Activated B cell treated with CpG ODN at 0.5 μM for 24 hours (primary cell): ENCODE measurements at regions not wholly inside any gene's neighbourhood (a gene's known extent, or its start where the extent isn't known, plus 50 kb on each side); places are given as distances from the start of the nearest gene placed in this dataset.

Source experiments
- ATAC-seq: fragments of 200-7000 bp; cut with Tn5 transposase; one replicate; pipeline ENCODE4 v1.10.0; 2021; ENCODE audit warnings: low read depth, mild to moderate bottlenecking, moderate library complexity
- CTCF ChIA-PET: fragments of 350-600 bp; sonication (Branson Sonifier 250); formaldehyde crosslinking; loops from one replicate; lab custom pipeline; 2021; ENCODE audit warnings: antibody characterized with exemption; lab: Charles Lee
- POLR2A ChIA-PET: fragments of 350-600 bp; sonication (Branson Sonifier 250); formaldehyde crosslinking; loops from one replicate; lab custom pipeline; 2021; ENCODE audit warnings: antibody characterized with exemption; lab: Charles Lee
- DNase-seq: peaks from one replicate; pipeline ENCODE4 v3.0.0; 2022
- H3K27ac Mint-ChIP-seq: one replicate; pipeline ENCODE4 v1.8.0; 2020; ENCODE audit warnings: mixed read lengths
- H3K27me3 Mint-ChIP-seq: one replicate; pipeline ENCODE4 v1.8.0; 2021; ENCODE audit warnings: mixed read lengths
- H3K36me3 Mint-ChIP-seq: one replicate; pipeline ENCODE4 v1.8.0; 2021; ENCODE audit warnings: low read depth, mixed read lengths
- H3K4me1 Mint-ChIP-seq: one replicate; pipeline ENCODE4 v1.8.0; 2021; ENCODE audit warnings: mixed read lengths
- H3K4me3 Mint-ChIP-seq: one replicate; pipeline ENCODE4 v1.8.0; 2020; ENCODE audit warnings: mild to moderate bottlenecking, mixed read lengths
- H3K9me3 Mint-ChIP-seq: one replicate; pipeline ENCODE4 v1.8.0; 2020; ENCODE audit warnings: mixed read lengths
- CTCF ChIP-seq: fragments of 200-600 bp; IDR thresholded peaks from one replicate; pipeline ENCODE4 v1.8.0; 2022; ENCODE audit warnings: antibody characterized with exemption, mild to moderate bottlenecking
- intact Hi-C: fragments of 100-400 bp; cut with micrococcal nuclease; formaldehyde crosslinking; loops from one replicate; pipeline ENCODE4 v1.15.1; 2024

GRCh38 chr1:170471398-170472053 lies 60.4 kb upstream of the GORAB start:
- no peaks in the 10 kb centered on the region for H3K27me3 Mint-ChIP-seq
- no peaks in the 10 kb centered on the region for H3K36me3 Mint-ChIP-seq
- DNase-seq (no peak), ATAC-seq (no peak)
- TF ChIP-seq CTCF, result no peak
- H3K27ac Mint-ChIP-seq, result no peak overlapping the region
- ChIA-PET CTCF (no interaction called here), POLR2A (no interaction called here)
- intact Hi-C loops, result no loop called here
- no peak overlapping the region for H3K4me3 Mint-ChIP-seq
- no peaks in the 10 kb centered on the region for H3K4me1 Mint-ChIP-seq
- H3K9me3 Mint-ChIP-seq, result peaks cover 2% of the 10 kb centered on the region

GRCh38 chr1:170481000-170481399 lies 51.0 kb upstream of the GORAB start:
- intact Hi-C loops, result no loop called here
- DNase-seq (no peak), ATAC-seq (no peak)
- no peaks in the 10 kb centered on the region for H3K4me1 Mint-ChIP-seq
- TF ChIP-seq CTCF, result no peak
- ChIA-PET POLR2A (no interaction called here), CTCF (no interaction called here)
- no peak overlapping the region for H3K4me3 Mint-ChIP-seq
- H3K27me3 Mint-ChIP-seq, result peaks cover 6% of the 10 kb centered on the region
- no peaks in the 10 kb centered on the region for H3K36me3 Mint-ChIP-seq
- H3K9me3 Mint-ChIP-seq, result no peaks in the 10 kb centered on the region
- H3K27ac Mint-ChIP-seq, result no peak overlapping the region
